ENCODE measurements at regions not wholly inside any gene's neighbourhood (a gene's known extent, or its start where the extent isn't known, plus 50 kb on each side); places are given as distances from the start of the nearest gene placed in this dataset.

DNA sequence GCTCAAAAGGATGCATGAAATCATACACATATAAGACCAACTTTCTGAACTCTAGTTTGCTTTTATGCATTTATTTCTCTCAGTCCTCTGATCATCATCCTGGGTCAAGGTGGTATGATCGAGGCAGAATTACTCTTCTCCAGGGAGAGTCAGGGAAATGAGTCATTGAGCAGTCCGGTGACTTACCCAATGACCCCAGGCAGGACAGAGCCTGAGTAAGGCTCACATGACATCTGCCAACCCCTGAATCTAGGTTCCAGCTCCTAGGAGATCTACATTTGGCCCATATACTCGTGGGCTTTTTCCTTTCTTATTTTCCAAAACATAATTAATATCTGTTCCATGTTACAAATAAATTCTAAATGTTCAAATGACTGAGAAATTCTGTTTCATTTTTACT, 502.3 kb downstream of the FOXO1 start:
- H2AFZ ChIP-seq (ENCODE audit: low read depth, low read length, severe bottlenecking) = no peak overlapping the region
- no peaks in the 10 kb centered on the region for H3K9me2 ChIP-seq (replicated peaks; ENCODE audit: insufficient read depth, low read length)
- H3K27ac ChIP-seq (ENCODE audit: low read depth, low read length) = no peak overlapping the region
- H4K20me1 ChIP-seq (ENCODE audit: low read depth, low read length) = no peaks in the 10 kb centered on the region
- no peaks in the 10 kb centered on the region for H3K9me3 ChIP-seq (ENCODE audit: insufficient read depth, low read length)
- H3K9ac ChIP-seq (ENCODE audit: low read length) = no peak overlapping the region
- H3K4me2 ChIP-seq (ENCODE audit: low read depth, low read length, poor library complexity, severe bottlenecking) = no peak overlapping the region
- H3K79me2 ChIP-seq (ENCODE audit: insufficient read depth, low read length) = no peaks in the 10 kb centered on the region
- no peaks in the 10 kb centered on the region for H3K36me3 ChIP-seq (ENCODE audit: low read length)
- no peaks in the 10 kb centered on the region for H3K27me3 ChIP-seq (ENCODE audit: low read length)
- no peaks in the 10 kb centered on the region for H3F3A ChIP-seq (ENCODE audit: insufficient read depth)
- H3K4me3 ChIP-seq (ENCODE audit: insufficient read depth, low read length, poor library complexity, severe bottlenecking) = no peak overlapping the region
- TF ChIP-seq EZH2phosphoT487 (conservative IDR thresholded peaks at IDR 0.05; ENCODE audit: low read length) = no peak
- TF ChIP-seq, protein P1, sequence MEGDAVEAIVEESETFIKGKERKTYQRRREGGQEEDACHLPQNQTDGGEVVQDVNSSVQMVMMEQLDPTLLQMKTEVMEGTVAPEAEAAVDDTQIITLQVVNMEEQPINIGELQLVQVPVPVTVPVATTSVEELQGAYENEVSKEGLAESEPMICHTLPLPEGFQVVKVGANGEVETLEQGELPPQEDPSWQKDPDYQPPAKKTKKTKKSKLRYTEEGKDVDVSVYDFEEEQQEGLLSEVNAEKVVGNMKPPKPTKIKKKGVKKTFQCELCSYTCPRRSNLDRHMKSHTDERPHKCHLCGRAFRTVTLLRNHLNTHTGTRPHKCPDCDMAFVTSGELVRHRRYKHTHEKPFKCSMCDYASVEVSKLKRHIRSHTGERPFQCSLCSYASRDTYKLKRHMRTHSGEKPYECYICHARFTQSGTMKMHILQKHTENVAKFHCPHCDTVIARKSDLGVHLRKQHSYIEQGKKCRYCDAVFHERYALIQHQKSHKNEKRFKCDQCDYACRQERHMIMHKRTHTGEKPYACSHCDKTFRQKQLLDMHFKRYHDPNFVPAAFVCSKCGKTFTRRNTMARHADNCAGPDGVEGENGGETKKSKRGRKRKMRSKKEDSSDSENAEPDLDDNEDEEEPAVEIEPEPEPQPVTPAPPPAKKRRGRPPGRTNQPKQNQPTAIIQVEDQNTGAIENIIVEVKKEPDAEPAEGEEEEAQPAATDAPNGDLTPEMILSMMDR (IDR thresholded peaks at IDR 0.05; ENCODE audit: insufficient read depth, low read length, poor library complexity, severe bottlenecking) = no peak

DNA sequence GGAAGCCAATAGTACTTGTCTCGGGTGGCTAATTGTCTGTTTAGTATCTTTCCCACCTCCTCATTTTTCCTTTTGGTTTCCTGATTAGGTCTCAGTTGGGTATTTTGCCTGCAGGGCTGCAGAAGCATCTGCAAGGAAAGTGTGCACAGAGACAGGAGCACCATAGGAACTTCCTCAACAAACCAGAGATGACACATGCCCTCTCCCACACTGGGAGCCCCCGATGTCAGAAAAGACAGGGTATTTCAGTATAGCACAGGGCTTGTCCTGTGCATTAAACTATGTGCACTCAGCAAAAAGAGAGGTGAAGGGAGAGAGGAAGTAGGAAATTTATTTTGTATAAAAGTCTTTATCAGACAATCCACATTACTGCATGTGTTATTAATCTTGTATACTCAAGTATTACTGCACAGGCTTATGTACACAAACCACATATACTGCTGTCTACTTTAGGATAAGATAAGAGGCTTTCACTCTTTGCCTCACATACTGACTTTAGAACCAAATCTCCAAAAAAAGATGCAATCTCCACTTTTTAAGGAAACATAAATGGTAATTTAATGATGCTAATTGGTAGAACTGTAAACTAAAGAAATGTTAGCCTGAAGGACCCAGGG, 501.0 kb downstream of the FOXO1 start:
- H3K9me2 ChIP-seq (replicated peaks; ENCODE audit: insufficient read depth, low read length) = no peaks in the 10 kb centered on the region
- no peak overlapping the region for H3K9ac ChIP-seq (ENCODE audit: low read length)
- H3K27me3 ChIP-seq (ENCODE audit: low read length) = no peaks in the 10 kb centered on the region

DNA sequence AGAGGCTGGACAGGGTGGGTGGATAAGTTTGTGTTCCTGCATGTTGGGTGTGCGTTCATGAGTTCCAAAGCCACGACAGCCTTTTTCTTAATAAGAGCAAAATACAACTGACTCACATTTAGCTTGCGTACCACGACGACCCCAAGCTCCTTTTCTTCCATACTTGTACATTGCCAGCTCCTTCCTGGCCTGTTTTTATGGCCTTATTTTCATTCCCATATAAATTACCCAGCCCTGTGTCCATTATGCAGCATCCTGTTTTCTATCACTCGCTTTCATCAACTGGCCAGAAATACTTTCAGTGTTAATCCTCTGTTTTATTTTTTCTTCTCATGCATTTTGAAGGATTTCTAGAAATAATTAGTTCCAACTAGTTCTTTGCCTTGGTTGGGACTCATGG, 499.1 kb downstream of the FOXO1 start:
- Histone ChIP-seq H3K9me3 (ENCODE audit: insufficient read depth, low read length) (no peaks in the 10 kb centered on the region), H3K36me3 (ENCODE audit: low read length) (no peaks in the 10 kb centered on the region), H3K4me3 (ENCODE audit: insufficient read depth, low read length, poor library complexity, severe bottlenecking) (no peak overlapping the region), H3K4me2 (ENCODE audit: low read depth, low read length, poor library complexity, severe bottlenecking) (no peak overlapping the region), H3K9me2 (replicated peaks; ENCODE audit: insufficient read depth, low read length) (no peaks in the 10 kb centered on the region), H3K9ac (ENCODE audit: low read length) (no peak overlapping the region), H3K27ac (ENCODE audit: low read depth, low read length) (no peak overlapping the region), H4K20me1 (ENCODE audit: low read depth, low read length) (no peaks in the 10 kb centered on the region), H3F3A (ENCODE audit: insufficient read depth) (no peaks in the 10 kb centered on the region), H2AFZ (ENCODE audit: low read depth, low read length, severe bottlenecking) (no peak overlapping the region), H3K27me3 (ENCODE audit: low read length) (no peaks in the 10 kb centered on the region), H3K79me2 (ENCODE audit: insufficient read depth, low read length) (no peaks in the 10 kb centered on the region)
- TF ChIP-seq, protein P1 (IDR thresholded peaks at IDR 0.05; ENCODE audit: insufficient read depth, low read length, poor library complexity, severe bottlenecking) = no peak
- no peak for TF ChIP-seq EZH2phosphoT487 (conservative IDR thresholded peaks at IDR 0.05; ENCODE audit: low read length)

More for the DNA sequence above, 501.0 kb downstream of the FOXO1 start:
- Histone ChIP-seq H3K4me2 (ENCODE audit: low read depth, low read length, poor library complexity, severe bottlenecking) (no peak overlapping the region), H3K36me3 (ENCODE audit: low read length) (no peaks in the 10 kb centered on the region), H3F3A (ENCODE audit: insufficient read depth) (no peaks in the 10 kb centered on the region), H3K27ac (ENCODE audit: low read depth, low read length) (no peak overlapping the region), H2AFZ (ENCODE audit: low read depth, low read length, severe bottlenecking) (no peak overlapping the region), H3K4me3 (ENCODE audit: insufficient read depth, low read length, poor library complexity, severe bottlenecking) (no peak overlapping the region), H4K20me1 (ENCODE audit: low read depth, low read length) (no peaks in the 10 kb centered on the region), H3K9me3 (ENCODE audit: insufficient read depth, low read length) (no peaks in the 10 kb centered on the region), H3K79me2 (ENCODE audit: insufficient read depth, low read length) (no peaks in the 10 kb centered on the region)
- no peak for TF ChIP-seq EZH2phosphoT487 (conservative IDR thresholded peaks at IDR 0.05; ENCODE audit: low read length)
- TF ChIP-seq, protein P1 (IDR thresholded peaks at IDR 0.05; ENCODE audit: insufficient read depth, low read length, poor library complexity, severe bottlenecking) = no peak

All from SU-DHL-6 (cell line).